GM12892 (cell line): ENCODE measurements at regions not wholly inside any gene's neighbourhood (a gene's known extent, or its start where the extent isn't known, plus 50 kb on each side); places are given as distances from the start of the nearest gene placed in this dataset.

ENCODE experiments used
- POLR2A ChIP-seq: IDR thresholded peaks from 2 replicates; pipeline ENCODE4 v1.6.1; 2011; ENCODE audit warnings: low read depth, low read length, control low read depth
- POLR2AphosphoS5 ChIP-seq: IDR thresholded peaks from 2 replicates; pipeline ENCODE4 v1.6.1; 2011; ENCODE audit warnings: low read depth, low read length, control low read depth

DNA sequence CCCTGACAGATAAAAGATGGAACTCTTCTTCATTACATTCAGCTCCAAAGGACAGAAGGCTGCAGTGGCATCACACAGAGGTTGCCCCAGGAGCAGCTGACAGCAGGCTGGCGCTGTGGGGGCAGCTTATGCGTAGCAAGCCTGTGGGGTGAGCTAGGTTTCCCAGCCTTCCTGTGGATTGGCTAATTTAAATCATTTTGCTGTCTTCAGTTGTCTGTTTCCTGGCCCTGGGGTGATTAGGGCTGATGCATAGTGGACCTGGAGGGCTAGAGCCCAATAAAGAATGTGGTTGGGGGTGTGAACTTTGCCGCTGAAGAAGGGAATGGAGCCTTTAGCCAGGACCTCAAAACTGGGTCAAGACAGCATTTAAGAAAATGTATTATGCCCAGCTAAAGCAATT is 1038.0 kb downstream of the SOCS6 start:
- TF ChIP-seq POLR2A, result no peak
- no peak for TF ChIP-seq POLR2AphosphoS5
